ENCODE measurements at regions not wholly inside any gene's neighbourhood (a gene's known extent, or its start where the extent isn't known, plus 50 kb on each side); places are given as distances from the start of the nearest gene placed in this dataset.

DNA sequence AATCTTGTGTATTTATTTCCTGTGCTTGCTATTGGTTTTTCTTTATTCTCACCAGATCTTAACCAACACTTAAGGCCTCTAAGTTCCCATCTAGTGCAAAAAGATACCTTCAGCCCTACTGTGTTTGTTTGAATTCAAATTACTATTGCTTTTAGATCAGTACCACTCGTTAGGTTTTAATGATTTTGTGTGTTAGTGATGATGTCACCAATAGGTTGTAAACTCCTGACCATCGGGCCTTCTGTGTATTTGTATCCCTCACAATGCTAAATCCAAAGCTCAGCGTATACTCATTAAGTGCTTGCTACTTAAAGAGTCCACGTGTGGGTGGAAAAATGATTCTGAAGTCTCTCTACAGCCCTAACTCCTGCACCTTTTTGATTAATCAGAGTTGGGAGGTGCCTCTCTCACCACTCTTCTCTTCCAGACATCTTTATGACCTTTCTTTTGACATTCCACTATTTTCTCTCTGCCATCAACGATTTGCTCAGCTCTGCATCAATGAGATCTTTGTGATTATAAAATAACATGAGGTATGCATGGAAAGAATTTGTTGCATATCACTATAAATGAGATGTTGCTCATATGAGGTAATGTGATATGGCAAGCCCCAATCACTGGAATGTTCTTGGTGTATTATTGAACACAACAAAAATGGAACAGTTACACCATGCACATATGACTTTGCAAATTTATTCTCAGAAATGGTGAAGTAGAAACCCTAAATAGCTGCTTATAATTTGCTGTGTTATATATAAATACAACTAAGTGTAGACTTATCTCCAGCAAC lies 55.1 kb upstream of the LAMA2 start:
- no peak for DNase-seq

- no peak for DNase-seq
Measured at GRCh38 chr6:128826606-128827005, 56.3 kb upstream of the LAMA2 start.

DNA sequence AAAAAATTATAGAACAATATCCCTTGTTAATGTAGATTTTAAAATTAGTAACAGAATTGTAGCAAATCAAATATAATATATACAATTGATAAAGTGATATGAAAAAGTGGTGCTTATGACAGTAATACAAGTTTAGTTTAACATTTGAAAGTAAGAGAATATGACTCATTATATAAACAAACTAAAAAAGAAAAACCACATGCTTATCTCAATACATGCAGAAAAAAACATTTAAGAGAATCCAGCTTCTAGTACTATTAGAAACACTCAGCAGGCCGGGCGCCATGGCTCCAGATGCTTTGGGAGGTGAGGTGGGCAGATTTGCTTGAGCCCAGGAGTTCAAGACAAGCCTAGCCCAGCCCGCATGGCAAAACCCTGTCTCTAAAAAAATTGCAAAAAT lies 60.7 kb upstream of the LAMA2 start:
- DNase-seq = no peak

- DNase-seq = no peak
Measured at GRCh38 chr6:128821116-128821515, 61.8 kb upstream of the LAMA2 start.

DNA sequence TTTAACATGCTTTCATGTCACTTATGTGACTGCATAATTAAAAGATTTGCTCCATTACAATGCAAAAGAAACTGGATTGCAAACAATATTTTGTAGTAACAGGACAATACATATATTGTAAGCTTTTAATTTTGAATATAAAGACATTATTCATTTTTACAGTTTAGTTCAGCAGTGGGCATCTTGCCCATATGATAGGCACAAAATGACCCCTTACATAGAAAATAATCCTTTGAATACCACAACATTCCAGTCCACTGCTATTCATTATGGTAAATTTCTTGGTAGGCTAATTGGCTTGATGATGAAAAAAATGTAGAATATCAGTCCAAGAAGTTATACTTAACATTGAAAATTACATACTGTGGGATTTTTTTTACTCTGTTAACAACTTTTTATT lies 74.1 kb upstream of the LAMA2 start:
- DNase-seq = no peak

- no peak for DNase-seq
Measured at GRCh38 chr6:128807577-128807976, 75.4 kb upstream of the LAMA2 start.

GRCh38 chr6:128806261-128806660 lies 76.7 kb upstream of the LAMA2 start:
- DNase-seq = no peak

DNA sequence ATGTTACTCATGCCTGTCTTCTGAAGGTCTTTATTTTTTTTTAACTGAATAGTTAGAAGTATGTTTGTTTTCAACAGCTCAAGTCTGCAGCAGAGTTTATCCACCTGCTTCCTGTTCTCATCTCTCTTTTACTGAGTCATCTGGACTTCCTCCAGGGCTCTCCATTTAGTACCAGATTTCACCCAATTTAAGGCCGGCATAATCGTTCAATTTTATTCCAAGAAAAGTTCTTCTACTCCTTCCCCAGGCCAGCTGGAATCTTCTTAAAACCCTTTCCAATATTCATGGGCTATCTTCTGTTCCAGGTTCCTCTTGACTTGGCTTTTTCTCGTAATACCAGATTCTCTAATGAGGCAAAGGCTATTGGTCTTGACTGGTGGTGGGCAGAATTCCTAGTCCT lies 79.0 kb upstream of the LAMA2 start:
- DNase-seq = no peak

GRCh38 chr6:128801621-128802020 lies 81.3 kb upstream of the LAMA2 start:
- DNase-seq = no peak

GRCh38 chr6:128784266-128784665 lies 98.7 kb upstream of the LAMA2 start:
- DNase-seq = no peak

GRCh38 chr6:128768187-128768586 lies 114.8 kb upstream of the LAMA2 start:
- no peak for DNase-seq

DNA sequence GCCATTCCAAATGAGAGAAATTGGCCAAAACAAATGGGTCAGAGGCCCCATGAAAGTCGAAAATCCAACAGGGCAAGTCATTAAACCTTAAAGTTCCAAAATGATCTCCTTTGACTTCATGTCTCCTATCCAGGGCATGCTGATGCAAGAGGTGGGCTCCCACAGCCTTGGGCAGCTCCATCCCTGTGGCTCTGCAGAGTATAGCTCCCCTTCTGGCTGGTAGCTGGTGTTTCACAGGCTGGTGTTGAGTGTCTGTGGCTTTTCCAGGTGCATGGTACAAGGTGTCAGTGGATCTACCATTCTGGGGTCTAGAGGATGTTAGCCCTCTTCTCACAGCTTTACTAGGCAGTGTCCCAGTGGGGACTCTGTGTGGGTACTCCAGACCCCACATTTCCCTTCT lies 115.2 kb upstream of the LAMA2 start:
- no peak for DNase-seq

DNA sequence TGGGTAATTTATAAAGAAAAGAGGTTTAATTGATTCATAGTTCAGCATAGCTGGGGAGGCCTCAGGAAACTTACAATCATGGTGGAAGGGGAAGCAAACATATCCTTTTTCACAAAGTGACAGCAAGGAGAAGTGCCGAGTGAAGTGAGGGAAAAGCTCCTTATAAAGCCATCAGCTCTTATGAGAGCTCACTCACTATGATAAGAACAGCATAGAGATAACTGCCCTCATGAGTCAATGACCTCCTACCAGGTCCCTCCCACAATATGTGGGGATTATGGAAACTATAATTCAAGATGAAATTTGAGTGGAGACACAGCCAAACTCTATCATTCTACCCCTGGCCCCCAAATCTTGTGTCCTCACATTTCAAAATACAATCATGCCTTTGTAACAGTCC lies 115.8 kb upstream of the LAMA2 start:
- DNase-seq = no peak

DNA sequence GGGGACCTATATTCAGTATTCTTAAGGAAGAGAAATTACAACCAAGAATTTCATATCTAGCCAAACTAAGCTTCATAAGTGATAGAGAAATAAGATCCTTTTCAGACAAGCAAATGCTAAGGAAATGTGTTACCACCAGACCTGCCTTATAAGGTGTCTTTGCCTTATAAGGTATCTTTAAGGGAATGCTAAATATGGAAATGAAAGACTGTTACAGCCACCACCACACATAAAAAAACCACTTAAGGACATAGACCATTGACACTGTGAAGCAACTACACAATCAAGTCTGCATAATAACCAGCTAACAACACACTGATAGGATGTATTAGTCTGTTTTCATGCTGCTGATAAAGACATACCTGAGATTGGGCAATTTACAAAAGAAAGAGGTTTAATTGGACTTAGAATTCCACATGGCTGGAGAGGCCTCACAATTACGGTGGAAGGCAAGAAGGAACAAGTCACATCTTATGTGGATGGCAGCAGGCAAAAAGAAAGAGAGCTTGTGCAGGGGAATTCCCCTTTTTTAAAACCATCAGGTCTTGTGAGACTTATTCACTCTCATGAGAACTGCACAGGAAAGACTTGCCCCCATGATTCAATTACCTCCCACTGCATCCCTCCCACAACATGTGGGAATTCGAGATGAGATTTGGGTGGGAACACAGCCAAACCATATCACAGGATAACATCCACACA lies 119.2 kb upstream of the LAMA2 start:
- no peak for DNase-seq

GRCh38 chr6:128759901-128760300 lies 123.0 kb upstream of the LAMA2 start:
- DNase-seq = no peak

- DNase-seq = no peak
Measured at GRCh38 chr6:128759447-128759846, 123.5 kb upstream of the LAMA2 start.

GRCh38 chr6:128757961-128758360 lies 125.0 kb upstream of the LAMA2 start:
- no peak for DNase-seq

GRCh38 chr6:128754658-128755256 lies 128.2 kb upstream of the LAMA2 start:
- no peak for DNase-seq

DNA sequence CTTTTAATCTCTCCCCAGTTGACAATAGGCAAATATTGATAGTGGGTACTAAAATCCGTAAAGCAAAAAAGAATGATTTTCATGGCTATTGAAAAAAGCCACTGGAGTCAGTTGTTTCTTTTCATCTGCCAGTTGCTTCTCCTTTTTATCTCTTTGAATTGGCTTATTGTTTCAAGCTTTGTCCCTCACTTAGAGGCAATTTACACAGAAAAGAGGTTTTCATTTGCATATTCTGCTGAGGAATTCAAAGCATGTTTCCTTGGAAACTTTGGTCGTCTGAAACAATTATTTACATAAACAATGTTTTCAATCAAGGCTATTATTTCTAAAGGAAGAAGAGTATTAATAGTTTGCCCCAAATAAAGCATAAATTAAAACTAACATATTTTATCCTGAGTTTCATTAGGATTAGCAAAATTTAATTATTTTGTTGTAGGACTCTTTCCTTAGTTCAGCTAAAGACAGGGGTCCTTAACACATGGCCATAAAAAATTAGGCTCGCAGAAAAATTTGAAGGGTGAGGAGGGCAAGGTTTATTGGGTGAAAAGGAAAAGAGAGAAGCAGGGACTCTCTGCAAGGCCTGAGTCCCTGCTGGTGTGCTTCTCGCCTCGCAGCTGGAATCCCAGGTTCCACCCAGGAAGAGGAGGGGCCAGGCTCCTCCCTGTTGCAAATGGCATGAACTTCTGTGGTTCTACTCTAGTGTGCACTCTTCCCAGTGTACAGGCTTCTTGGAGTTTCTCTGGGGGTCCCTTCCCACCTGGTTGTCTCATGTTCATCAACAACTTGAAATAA lies 138.8 kb upstream of the LAMA2 start:
- DNase-seq = no peak

DNA sequence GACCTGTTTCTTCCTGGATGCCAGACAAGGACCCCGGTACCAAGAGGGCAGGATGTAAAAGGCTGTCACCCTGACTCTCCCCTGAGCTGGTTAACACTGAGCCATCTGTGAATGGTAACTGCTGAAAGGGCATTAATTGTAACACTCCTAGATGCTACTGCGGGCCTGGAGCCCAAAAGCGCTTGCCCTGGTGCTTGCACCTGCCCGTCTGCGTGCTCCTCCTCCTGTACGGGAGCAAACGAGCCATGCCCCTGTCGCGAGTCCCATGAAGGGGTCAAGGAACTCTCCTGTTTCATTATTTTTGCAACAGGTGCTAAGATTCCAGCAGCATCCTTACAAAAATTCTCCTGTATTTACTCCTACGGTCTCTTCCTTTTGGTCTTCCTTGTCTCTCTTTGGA lies 140.0 kb upstream of the LAMA2 start:
- DNase-seq = no peak

DNA sequence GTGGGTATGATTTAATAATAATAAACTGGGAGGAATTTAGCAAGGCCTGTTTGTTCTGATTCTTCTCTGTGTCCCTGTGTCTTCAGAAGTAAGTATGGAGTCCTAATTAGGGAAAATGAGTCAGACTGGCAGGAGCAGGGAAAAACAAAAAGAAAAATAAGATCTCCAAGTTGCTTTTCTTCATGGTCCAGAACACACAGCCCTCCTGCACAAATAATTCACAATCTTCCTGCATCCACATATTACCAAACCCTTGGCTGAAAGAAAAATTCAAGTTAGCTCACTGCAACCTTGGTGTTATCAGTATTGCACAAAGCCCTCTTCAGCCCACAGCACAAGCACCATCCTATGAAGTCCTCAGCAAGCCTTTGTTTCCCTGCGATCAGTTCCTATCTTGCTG lies 142.0 kb upstream of the LAMA2 start:
- DNase-seq = no peak

GRCh38 chr6:128739112-128739511 lies 143.8 kb upstream of the LAMA2 start:
- DNase-seq = no peak

- DNase-seq = no peak
Measured at GRCh38 chr6:128738112-128738511, 144.8 kb upstream of the LAMA2 start.

Data from right hindlimb (tissue), 1 donor.